Left forelimb (tissue), 1 donor: ENCODE measurements at regions not wholly inside any gene's neighbourhood (a gene's known extent, or its start where the extent isn't known, plus 50 kb on each side); places are given as distances from the start of the nearest gene placed in this dataset.
"Not testable (repeated sequence)": the region's sequence is repeated elsewhere in the genome, so short reads cannot be mapped to it uniquely, and the experiment has no call there.

Source experiments
- DNase-seq: peaks from one replicate; pipeline ENCODE4 v3.0.0-alpha.2; 2018; ENCODE audit warnings: low spot score

- peak; percentile 58 for DNase-seq
These were observed 192.2 kb upstream of the HS6ST1 start for GRCh38 chr2:128510701-128511397.

- no peak for DNase-seq
These were observed 193.2 kb upstream of the HS6ST1 start for GRCh38 chr2:128511731-128512378.

GRCh38 chr2:128512379-128513115, 193.9 kb upstream of the HS6ST1 start:
- peak; percentile 57 for DNase-seq

- DNase-seq, result peak; percentile 51
These were observed 194.7 kb upstream of the HS6ST1 start for GRCh38 chr2:128513116-128513960.

GRCh38 chr2:128513961-128514283, 195.3 kb upstream of the HS6ST1 start:
- peak; percentile 58 for DNase-seq

GRCh38 chr2:128514555-128514955, 195.9 kb upstream of the HS6ST1 start:
- peak; percentile 50 for DNase-seq

GRCh38 chr2:128516938-128517337, 198.3 kb upstream of the HS6ST1 start:
- DNase-seq, result no peak

- not testable (repeated sequence) for DNase-seq
These were observed 200.4 kb upstream of the HS6ST1 start for GRCh38 chr2:128519028-128519427.

GRCh38 chr2:128519517-128520215, 201.0 kb upstream of the HS6ST1 start:
- no peak for DNase-seq

GRCh38 chr2:128520340-128520739, 201.7 kb upstream of the HS6ST1 start:
- DNase-seq, result no peak

GRCh38 chr2:128520791-128521190, 202.1 kb upstream of the HS6ST1 start:
- DNase-seq, result no peak

- DNase-seq, result no peak
These were observed 202.8 kb upstream of the HS6ST1 start for GRCh38 chr2:128521482-128521881.

GRCh38 chr2:128522829-128523228, 204.2 kb upstream of the HS6ST1 start:
- DNase-seq, result no peak

- DNase-seq, result no peak
These were observed 204.8 kb upstream of the HS6ST1 start for GRCh38 chr2:128523457-128523856.

- no peak for DNase-seq
These were observed 205.5 kb upstream of the HS6ST1 start for GRCh38 chr2:128524183-128524582.

GRCh38 chr2:128525653-128526052, 207.0 kb upstream of the HS6ST1 start:
- no peak for DNase-seq

- DNase-seq, result no peak
These were observed 207.8 kb upstream of the HS6ST1 start for GRCh38 chr2:128526455-128526976.

- no peak for DNase-seq
These were observed 209.5 kb upstream of the HS6ST1 start for GRCh38 chr2:128528133-128528532.

GRCh38 chr2:128530025-128530573, 211.4 kb upstream of the HS6ST1 start:
- no peak for DNase-seq

GRCh38 chr2:128531856-128532255, 213.2 kb upstream of the HS6ST1 start:
- DNase-seq, result no peak

GRCh38 chr2:128533101-128533500, 214.4 kb upstream of the HS6ST1 start:
- no peak for DNase-seq
